K562 (cell line): ENCODE measurements at regions not wholly inside any gene's neighbourhood (a gene's known extent, or its start where the extent isn't known, plus 50 kb on each side); places are given as distances from the start of the nearest gene placed in this dataset.

Experiments
- ATAC-seq: fragments of 200-7000 bp; cut with Tn5 transposase; 3 replicates; pipeline ENCODE4 v1.9.1; 2020; ENCODE audit warnings: moderate library complexity
- BruUV-seq: library from RNA; stranded (reverse); fragments of 400-500 nt; replicated peaks from 2 replicates; lab custom pipeline; 2021; lab: Mats Ljungman, UMichigan
- CTCF ChIA-PET: fragments of 300-600 bp; formaldehyde crosslinking; extraction: SDS; loops from one replicate; lab custom pipeline; 2021; ENCODE audit warnings: low intra/inter-chr PET ratio; lab: Yijun Ruan, JAX
- POLR2A ChIA-PET: fragments of 300-600, 350-650 bp; sonication (Branson Sonifier 250); formaldehyde crosslinking; extraction: SDS; loops from one replicate; lab custom pipeline; 2021; ENCODE audit warnings: antibody characterized with exemption, inconsistent platforms; lab: Yijun Ruan, JAX
- DNase-seq, 4 experiments: peaks; one replicate each; pipeline versions ENCODE4 v3.0.0 to v3.0.0-alpha.2; 2011 to 2018; ENCODE audit warnings: low spot score in 3 of 4, mixed read lengths in 3 of 4; ENCODE audit errors: extremely low read depth in 1 of 4
- FAIRE-seq: peaks from 2 replicates; lab custom pipeline; 2011; peaks lifted over from hg19 to GRCh38; lab: Jason Lieb, UNC
- H2AFZ ChIP-seq: 2 replicates; pipeline ENCODE4 v1.6.0; 2011; ENCODE audit warnings: low read depth, low read length, control low read depth, inconsistent platforms
- H3K27ac ChIP-seq: fragments of 200-600 bp; 3 replicates; pipeline ENCODE4 v1.8.0; 2011; ENCODE audit warnings: low read depth, mild to moderate bottlenecking, control low read depth, inconsistent platforms, low read length, moderate library complexity, mixed read lengths; ENCODE audit errors: extremely low read depth
- H3K27me3 ChIP-seq, 2 experiments: fragments of 300-600 bp in 1 of 2; 2 replicates in 1 of 2; 3 replicates in 1 of 2; pipeline versions ENCODE4 v1.6.0 to v1.8.0; 2011; ENCODE audit warnings: inconsistent platforms in 2 of 2, low read length in 2 of 2, mild to moderate bottlenecking in 1 of 2, mixed read lengths in 1 of 2, moderate library complexity in 1 of 2; ENCODE audit not compliant: control insufficient read depth in 2 of 2, insufficient read depth in 2 of 2
- H3K36me3 ChIP-seq: fragments of 300-600 bp; 3 replicates; pipeline ENCODE4 v1.8.0; 2011; ENCODE audit warnings: mild to moderate bottlenecking, low read length, inconsistent platforms; ENCODE audit not compliant: control insufficient read depth, insufficient read depth
- H3K4me1 ChIP-seq, 2 experiments: fragments of 200-600 bp in 1 of 2; replicated peaks in 1 of 2; 2 replicates in 1 of 2; 3 replicates in 1 of 2; pipeline versions ENCODE4 v1.5.1 to v1.8.0; 2011; ENCODE audit warnings: inconsistent platforms in 2 of 2, low read length in 2 of 2, mild to moderate bottlenecking in 1 of 2, mixed read lengths in 1 of 2, moderate library complexity in 1 of 2; ENCODE audit not compliant: control insufficient read depth in 2 of 2, insufficient read depth in 2 of 2
- H3K4me2 ChIP-seq: 2 replicates; pipeline ENCODE4 v1.6.1; 2011; ENCODE audit warnings: low read length, control low read depth, inconsistent platforms, mixed read lengths; ENCODE audit not compliant: insufficient read depth
- H3K4me3 ChIP-seq: fragments of 200-600 bp; sonication (generic), shearing (Covaris generic); 2 replicates; pipeline ENCODE4 v1.5.1; 2016; ENCODE audit warnings: control low read depth, inconsistent platforms
- H3K79me2 ChIP-seq: fragments of 200-600 bp; 3 replicates; pipeline ENCODE4 v1.8.0; 2011; ENCODE audit warnings: low read length, inconsistent platforms; ENCODE audit not compliant: control insufficient read depth, insufficient read depth
- H3K9ac ChIP-seq, 2 experiments: 2 replicates each; pipeline versions ENCODE4 v1.6.0 to v1.6.1; 2011; ENCODE audit warnings: low read depth in 2 of 2, low read length in 2 of 2, control low read depth in 1 of 2, inconsistent platforms in 1 of 2, mild to moderate bottlenecking in 1 of 2, mixed read lengths in 1 of 2; ENCODE audit not compliant: insufficient read depth in 1 of 2
- H3K9me1 ChIP-seq: one replicate; pipeline ENCODE4 v1.6.0; 2011; ENCODE audit warnings: inconsistent platforms, mild to moderate bottlenecking, low read length, moderate library complexity; ENCODE audit not compliant: control insufficient read depth, insufficient read depth
- H3K9me3 ChIP-seq: replicated peaks from 2 replicates; pipeline ENCODE4 v1.5.1; 2011; ENCODE audit warnings: low read depth, low read length, inconsistent platforms; ENCODE audit not compliant: control insufficient read depth, insufficient read depth
- H4K20me1 ChIP-seq: replicated peaks from 2 replicates; pipeline ENCODE4 v1.6.1; 2011; ENCODE audit warnings: low read length, inconsistent platforms, mixed read lengths; ENCODE audit not compliant: control insufficient read depth, insufficient read depth
- BRD9 ChIP-seq: fragments of 450-650 bp; IDR thresholded peaks from 2 replicates; pipeline ENCODE4 v1.6.1; 2018; ENCODE audit warnings: low read depth; ENCODE audit not compliant: partially characterized antibody
- CBFA2T3 ChIP-seq: fragments of 450-650 bp; IDR thresholded peaks from 2 replicates; pipeline ENCODE4 v1.6.1; 2017
- CHD4 ChIP-seq: fragments of 200-600 bp; sonication (generic); IDR thresholded peaks from 3 replicates; pipeline ENCODE4 v1.6.1; 2012; ENCODE audit warnings: low read depth, mild to moderate bottlenecking, mixed read lengths, low read length, inconsistent platforms; ENCODE audit not compliant: insufficient read depth, insufficient replicate concordance, poor library complexity, severe bottlenecking
- CTCF ChIP-seq, 3 experiments: IDR thresholded peaks in 2 of 3; conservative IDR thresholded peaks in 1 of 3; 2 replicates each; pipeline ENCODE4 v1.5.1; 2011 to 2012; ENCODE audit warnings: low read length in 3 of 3, mild to moderate bottlenecking in 3 of 3, control low read depth in 2 of 3, improper control_type of control experiment in 1 of 3, inconsistent platforms in 1 of 3, low read depth in 1 of 3, mixed read lengths in 1 of 3, moderate library complexity in 1 of 3; ENCODE audit not compliant: insufficient read depth in 2 of 3
- E2F8 ChIP-seq: fragments of 450-650 bp; IDR thresholded peaks from 2 replicates; pipeline ENCODE4 v1.7.1; 2018; ENCODE audit warnings: mild to moderate bottlenecking, low read depth; ENCODE audit not compliant: partially characterized antibody
- HDAC8 ChIP-seq: fragments of 450-650 bp; IDR thresholded peaks from 2 replicates; pipeline ENCODE4 v1.6.1; 2016; ENCODE audit warnings: mild to moderate bottlenecking, missing genetic modification characterization, moderate library complexity, missing compliant biosample characterization
- HNRNPL ChIP-seq: fragments of 200-400 bp; formaldehyde crosslinking; IDR thresholded peaks from 2 replicates; pipeline ENCODE4 v1.6.1; 2017; ENCODE audit warnings: low read depth, mild to moderate bottlenecking, low read length
- MAFK ChIP-seq: IDR thresholded peaks from 2 replicates; pipeline ENCODE4 v1.6.1; 2011; ENCODE audit warnings: low read length, improper control_type of control experiment
- POLR2AphosphoS2 ChIP-seq: IDR thresholded peaks from 2 replicates; pipeline ENCODE4 v1.6.1; 2012; ENCODE audit warnings: low read length, improper control_type of control experiment
- RHOXF2B ChIP-seq: fragments of 250-450 bp; sonication (Bioruptor Pico); conservative IDR thresholded peaks from 2 replicates; pipeline ENCODE4 v1.5.1; 2021
- RUNX1 ChIP-seq: sonication (generic); IDR thresholded peaks from 2 replicates; pipeline ENCODE4 v1.6.1; 2016; ENCODE audit warnings: antibody characterized with exemption, low read depth
- SAP30 ChIP-seq: fragments of 200-600 bp; sonication (generic); IDR thresholded peaks from 2 replicates; pipeline ENCODE4 v1.6.1; 2012; ENCODE audit warnings: borderline replicate concordance, low read depth, mild to moderate bottlenecking, moderate library complexity, low read length, control low read depth, inconsistent platforms; ENCODE audit not compliant: insufficient read depth, poor library complexity, severe bottlenecking
- SMAD1 ChIP-seq: fragments of 150-350 bp; IDR thresholded peaks from 2 replicates; pipeline ENCODE4 v1.6.1; 2014; ENCODE audit warnings: low read length, low read depth; ENCODE audit not compliant: partially characterized antibody
- SREBF2 ChIP-seq: sonication (generic); formaldehyde crosslinking; IDR thresholded peaks from 2 replicates; pipeline ENCODE4 v1.4.0; 2020; ENCODE audit warnings: mild to moderate bottlenecking, missing genetic modification reagents
- TFE3 ChIP-seq: fragments of 450-650 bp; formaldehyde crosslinking; IDR thresholded peaks from 2 replicates; pipeline ENCODE4 v1.4.0; 2020; ENCODE audit warnings: mild to moderate bottlenecking, mixed read lengths
- WGBS: fragments of 100-300 bp; shearing (Covaris generic); methylation state at CpG from one replicate; pipeline ENCODE4 v1.1.6; 2016; ENCODE audit warnings: low coverage, mixed read lengths; ENCODE audit not compliant: insufficient coverage; ENCODE audit errors: missing lambda C conversion rate; 5-methylcytosine and 5-hydroxymethylcytosine counted together
- in situ Hi-C: fragments of 300-500 bp; cut with MboI; formaldehyde crosslinking; loops from 4 replicates; pipeline ENCODE4 v1.15.0; 2018; ENCODE audit warnings: inconsistent platforms, mixed read lengths
- intact Hi-C: fragments of 100-400 bp; cut with micrococcal nuclease; formaldehyde crosslinking; loops from 2 replicates; pipeline ENCODE4 v1.14.2; 2022

GRCh38 chr1:60924964-60925798 lies 157.2 kb upstream of the NFIA start:
- Histone ChIP-seq H3K4me1 (peaks cover 8% of the 10 kb centered on the region in 2 experiments; a peak in 4 of 5 replicates), H3K27me3 (no peaks in the 10 kb centered on the region), H3K9me1 (no peaks in the 10 kb centered on the region), H4K20me1 (no peaks in the 10 kb centered on the region), H2AFZ (peak overlapping the region; percentile 74), H3K9me3 (no peaks in the 10 kb centered on the region), H3K4me3 (peak overlapping the region; percentile 3; the same call in 1 of the 2 replicates), H3K4me2 (peak overlapping the region; percentile 61), H3K27ac (peak overlapping the region; percentile 34; the same call in 1 of the 3 replicates), H3K9ac (peak overlapping the region in 1 of 2 experiments; percentile 80; a peak in 2 of 4 replicates), H3K36me3 (no peaks in the 10 kb centered on the region), H3K79me2 (no peaks in the 10 kb centered on the region)
- ChIA-PET CTCF (no interaction called here), POLR2A (interaction anchor here (0.7 to 1.0 kb wide), 2 partner anchors 10 to 53 kb away, joined by 3 to 4 read pairs; no protein-coding TSS in a partner anchor)
- under 1% methylated on average over 11 of the region's 14 CpGs for WGBS
- BruUV-seq, result no TSS peak
- intact Hi-C loops, result no loop called here
- FAIRE-seq (peak; percentile 87), ATAC-seq (peak; percentile 89), DNase-seq (peak; percentile 36 to 83 (median 48))
- in situ Hi-C loops, result no loop called here
- TF ChIP-seq SMAD1, result no peak
- no peak for TF ChIP-seq SAP30
- TF ChIP-seq CTCF (IDR thresholded peaks at IDR 0.05 in 2 of 3, conservative IDR thresholded peaks at IDR 0.05 in 1 of 3; ENCODE audit: insufficient read depth in 2 of 3, low read depth in 1 of 3, low read length in 3 of 3), result peak; percentile 30 to 50 (median 31); a peak in 4 of 6 replicates
- no peak for TF ChIP-seq HDAC8
- no peak for TF ChIP-seq TFE3 (CRISPR knock-in tag)
- no peak for TF ChIP-seq E2F8
- peak; percentile 67 for TF ChIP-seq CBFA2T3
- no peak for TF ChIP-seq CHD4
- TF ChIP-seq MAFK, result no peak
- TF ChIP-seq RHOXF2B (CRISPR knock-in tag), result no peak
- TF ChIP-seq POLR2AphosphoS2, result no peak
- no peak for TF ChIP-seq HNRNPL
- no peak for TF ChIP-seq RUNX1
- TF ChIP-seq SREBF2 (CRISPR knock-in tag), result no peak
- TF ChIP-seq BRD9, result no peak
